Stimulated activated naive CD8-positive, alpha-beta T cell treated with anti-CD3 and anti-CD28 coated beads, Interleukin-15, amount 100 ng/mL, for 72 hours (primary cell): ENCODE measurements at regions not wholly inside any gene's neighbourhood (a gene's known extent, or its start where the extent isn't known, plus 50 kb on each side); places are given as distances from the start of the nearest gene placed in this dataset.
"Not testable (repeated sequence)": the region's sequence is repeated elsewhere in the genome, so short reads cannot be mapped to it uniquely, and the experiment has no call there.

ENCODE experiments used
- ATAC-seq: fragments of 150-1000 bp; cut with Tn5 transposase; 2 replicates; pipeline ENCODE4 v1.10.0; 2021; ENCODE audit warnings: mild to moderate bottlenecking, moderate library complexity
- DNase-seq, 2 donors: peaks; one replicate each; pipeline ENCODE4 v3.0.0; 2021 to 2022
- H3K27ac Mint-ChIP-seq, 2 donors: one replicate each; pipeline ENCODE4 v1.8.0; 2022; ENCODE audit warnings: mild to moderate bottlenecking in 2 of 2, mixed read lengths in 2 of 2, moderate library complexity in 2 of 2
- H3K27me3 Mint-ChIP-seq: one replicate; pipeline ENCODE4 v1.8.0; 2022; ENCODE audit warnings: mixed read lengths
- H3K4me1 Mint-ChIP-seq: one replicate; pipeline ENCODE4 v1.8.0; 2022; ENCODE audit warnings: mild to moderate bottlenecking, mixed read lengths
- H3K4me3 Mint-ChIP-seq, 2 donors: one replicate each; pipeline ENCODE4 v1.8.0; 2022; ENCODE audit warnings: mild to moderate bottlenecking in 2 of 2, mixed read lengths in 2 of 2, moderate library complexity in 1 of 2
- H3K9me3 Mint-ChIP-seq, 2 donors: one replicate each; pipeline ENCODE4 v1.8.0; 2022; ENCODE audit warnings: mixed read lengths in 2 of 2

GRCh38 chr6:6752129-6752528, 163.6 kb downstream of the LY86 start:
- H3K27ac Mint-ChIP-seq: no peak overlapping the region
- DNase-seq (no peak), ATAC-seq (no peak)
- H3K4me1 Mint-ChIP-seq: peaks cover 26% of the 10 kb centered on the region
- H3K9me3 Mint-ChIP-seq: no peaks in the 10 kb centered on the region
- H3K4me3 Mint-ChIP-seq: no peak overlapping the region
- no peaks in the 10 kb centered on the region for H3K27me3 Mint-ChIP-seq

GRCh38 chr6:6753301-6753700, 164.8 kb downstream of the LY86 start:
- no peak for DNase-seq
- no peak overlapping the region for H3K4me3 Mint-ChIP-seq
- no peaks in the 10 kb centered on the region for H3K27me3 Mint-ChIP-seq
- no peak for ATAC-seq
- no peaks in the 10 kb centered on the region for H3K9me3 Mint-ChIP-seq
- H3K4me1 Mint-ChIP-seq: peaks cover 26% of the 10 kb centered on the region
- no peak overlapping the region for H3K27ac Mint-ChIP-seq

DNA sequence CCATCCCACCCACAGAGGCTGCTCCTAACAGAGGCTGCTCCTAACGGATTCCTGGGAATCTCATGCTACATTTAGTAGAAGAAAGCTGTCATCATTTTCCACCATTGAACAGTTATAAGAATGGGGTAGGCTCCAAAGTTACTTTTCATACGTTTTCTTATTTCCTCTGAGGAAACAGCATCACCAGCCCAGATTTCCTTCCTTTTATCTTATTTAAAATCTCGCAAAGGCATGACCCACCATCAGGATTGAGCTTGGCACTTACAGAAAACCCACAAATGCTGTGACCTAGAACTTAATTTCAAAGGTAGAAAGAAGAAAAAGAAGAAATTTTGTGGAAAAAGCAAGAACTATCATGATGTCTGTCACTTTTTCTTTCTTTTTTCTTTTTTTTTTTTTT, 168.0 kb downstream of the LY86 start:
- DNase-seq (no peak), ATAC-seq (no peak)
- Mint-ChIP-seq H3K4me1 (peaks cover 15% of the 10 kb centered on the region), H3K4me3 (no peak overlapping the region), H3K9me3 (no peaks in the 10 kb centered on the region), H3K27me3 (no peaks in the 10 kb centered on the region), H3K27ac (no peak overlapping the region)

- Mint-ChIP-seq H3K9me3 (no peaks in the 10 kb centered on the region), H3K27me3 (no peaks in the 10 kb centered on the region), H3K4me3 (no peak overlapping the region), H3K27ac (no peak overlapping the region), H3K4me1 (peaks cover 7% of the 10 kb centered on the region)
- ATAC-seq: no peak
- DNase-seq: no peak
Measured at GRCh38 chr6:6758546-6758914, 170.0 kb downstream of the LY86 start.

DNA sequence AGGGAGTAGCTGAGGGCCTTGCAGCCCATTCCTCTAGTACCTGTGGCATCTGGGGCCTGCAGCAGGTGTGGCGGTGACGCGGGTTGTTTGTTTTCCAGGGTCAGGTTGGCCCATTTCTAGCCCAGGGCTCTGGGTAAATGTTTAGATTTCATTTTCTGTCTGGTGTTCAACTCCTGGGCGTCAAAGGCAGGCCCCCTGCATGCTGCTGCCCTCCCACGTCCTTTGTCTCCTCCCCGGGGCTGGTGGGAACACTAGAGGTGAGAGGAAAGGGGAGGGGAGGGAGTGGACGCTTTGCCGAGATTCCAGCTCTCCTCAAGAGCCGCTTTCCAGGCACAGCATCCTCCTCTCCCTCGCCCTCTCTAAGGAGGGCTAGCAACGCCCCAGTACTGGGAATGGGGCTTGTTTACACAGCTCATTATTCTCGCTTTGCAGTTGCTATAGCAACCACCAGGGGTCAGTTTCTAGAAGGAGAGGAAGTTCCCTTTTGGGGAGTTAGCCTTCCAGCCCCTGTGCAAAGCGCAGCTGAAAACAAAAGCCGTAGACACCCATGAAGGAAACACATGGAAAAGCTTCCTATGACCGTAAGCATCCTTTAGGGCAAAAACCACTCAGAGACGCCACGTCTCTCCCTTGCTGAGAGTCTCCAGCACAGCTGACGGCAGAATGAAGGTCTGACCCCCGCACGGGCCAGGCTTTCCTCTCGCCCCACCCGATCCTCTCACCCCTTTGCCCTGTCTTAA, 170.6 kb downstream of the LY86 start:
- DNase-seq (no peak), ATAC-seq (no peak)
- Mint-ChIP-seq H3K4me1 (peaks cover 7% of the 10 kb centered on the region), H3K27me3 (no peaks in the 10 kb centered on the region), H3K4me3 (no peak overlapping the region), H3K27ac (no peak overlapping the region), H3K9me3 (no peaks in the 10 kb centered on the region)

GRCh38 chr6:6760002-6760401, 171.5 kb downstream of the LY86 start:
- H3K4me3 Mint-ChIP-seq: no peak overlapping the region
- H3K4me1 Mint-ChIP-seq: peaks cover 7% of the 10 kb centered on the region
- no peaks in the 10 kb centered on the region for H3K27me3 Mint-ChIP-seq
- H3K9me3 Mint-ChIP-seq: no peaks in the 10 kb centered on the region
- no peak overlapping the region for H3K27ac Mint-ChIP-seq
- no peak for ATAC-seq
- DNase-seq: no peak

DNA sequence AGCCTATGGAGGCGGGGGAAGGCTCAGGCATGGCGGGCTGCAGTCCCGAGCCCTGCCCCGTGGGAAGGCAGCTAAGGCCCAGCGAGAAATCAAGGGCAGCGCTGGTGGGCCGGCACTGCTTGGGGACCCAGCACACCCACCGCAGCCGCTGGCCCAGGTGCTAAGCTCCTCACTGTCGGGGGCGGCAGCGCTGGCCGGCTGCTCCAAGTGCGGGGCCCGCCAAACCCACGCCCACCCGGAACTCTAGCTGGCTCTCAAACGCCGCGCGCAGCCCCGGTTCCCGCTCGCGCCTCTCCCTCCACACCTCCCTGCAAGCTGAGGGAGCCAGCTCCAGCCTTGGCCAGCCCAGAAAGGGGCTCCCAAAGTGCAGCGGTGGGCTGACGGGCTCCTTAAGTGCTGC, 174.0 kb downstream of the LY86 start:
- not testable (repeated sequence) for ATAC-seq, H3K4me1 Mint-ChIP-seq, H3K9me3 Mint-ChIP-seq, DNase-seq, H3K27ac Mint-ChIP-seq, H3K4me3 Mint-ChIP-seq, H3K27me3 Mint-ChIP-seq

DNA sequence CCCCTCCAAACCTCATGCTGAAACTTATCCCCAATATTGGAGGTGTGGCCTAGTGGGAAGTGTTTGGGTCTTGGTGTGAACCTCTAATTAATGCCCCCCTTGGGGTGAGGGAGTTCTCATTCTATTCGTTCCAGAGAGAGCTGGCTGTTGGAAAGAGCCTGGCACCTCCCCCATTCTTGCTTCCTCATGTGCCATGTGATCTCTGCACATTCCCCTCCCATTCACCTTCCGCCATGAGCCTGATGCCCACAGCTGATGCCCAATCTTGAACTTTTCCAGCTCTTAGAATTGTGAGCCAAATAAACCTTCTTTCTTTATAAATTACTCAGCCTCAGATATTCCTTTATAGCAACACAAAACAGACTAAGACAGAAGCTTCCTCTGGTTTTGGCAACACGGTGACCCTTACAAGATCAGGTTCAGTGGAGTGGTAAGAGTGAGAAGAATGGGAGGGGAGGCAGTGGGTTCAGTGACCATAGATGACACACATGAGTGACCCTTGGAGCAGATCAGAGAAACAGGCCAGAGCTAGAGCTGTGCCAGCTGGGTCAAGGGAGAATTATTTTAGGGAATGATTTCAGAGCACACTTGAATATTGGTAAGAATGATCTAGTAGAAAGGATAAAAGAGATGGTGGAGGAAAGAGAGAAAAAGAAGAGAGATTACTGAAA, 176.4 kb downstream of the LY86 start:
- ATAC-seq: no peak
- Mint-ChIP-seq H3K4me3 (no peak overlapping the region), H3K4me1 (no peaks in the 10 kb centered on the region), H3K27ac (no peak overlapping the region), H3K27me3 (no peaks in the 10 kb centered on the region), H3K9me3 (no peaks in the 10 kb centered on the region)
- DNase-seq: no peak

DNA sequence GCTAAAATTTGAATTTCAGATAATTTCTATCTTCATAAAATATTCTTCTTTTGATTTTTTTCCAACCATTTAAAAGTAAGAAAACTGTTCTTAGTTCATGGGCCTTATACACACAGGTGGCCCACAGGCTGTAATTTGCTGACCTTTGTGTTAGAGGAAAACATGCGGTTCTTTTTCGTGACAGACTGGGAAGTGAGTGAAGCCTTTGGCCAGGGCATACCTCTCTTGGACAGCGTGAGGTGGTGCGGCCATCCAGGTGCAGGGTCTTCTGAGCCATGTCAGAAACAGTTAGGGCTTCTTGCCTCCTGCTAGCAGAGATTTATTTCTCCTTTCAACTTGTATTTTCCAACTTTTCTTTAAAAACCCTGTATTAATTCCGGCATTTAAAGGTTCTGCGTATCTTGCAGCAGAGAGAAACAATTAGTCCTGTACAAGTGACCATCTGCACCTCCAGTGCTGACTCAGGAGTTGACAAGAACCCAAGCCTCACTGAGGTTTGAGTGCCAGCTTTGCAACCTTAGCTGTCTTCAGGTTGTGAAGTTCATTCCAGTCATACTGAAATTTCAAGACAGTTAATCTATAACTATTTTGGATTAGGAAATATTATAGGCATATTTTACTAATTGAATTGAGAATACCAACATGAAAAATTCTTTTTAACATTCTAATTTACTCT, 177.8 kb downstream of the LY86 start:
- H3K27ac Mint-ChIP-seq: no peak overlapping the region

GRCh38 chr6:6769466-6769865, 180.9 kb downstream of the LY86 start:
- H3K27me3 Mint-ChIP-seq: peaks cover 5% of the 10 kb centered on the region
- no peaks in the 10 kb centered on the region for H3K9me3 Mint-ChIP-seq
- no peaks in the 10 kb centered on the region for H3K4me1 Mint-ChIP-seq
- ATAC-seq (no peak), DNase-seq (no peak)
- H3K27ac Mint-ChIP-seq: no peak overlapping the region
- H3K4me3 Mint-ChIP-seq: no peak overlapping the region

More for the DNA sequence above, 177.8 kb downstream of the LY86 start:
- ATAC-seq: no peak
- Mint-ChIP-seq H3K4me1 (no peaks in the 10 kb centered on the region), H3K4me3 (no peak overlapping the region), H3K9me3 (no peaks in the 10 kb centered on the region), H3K27me3 (peaks cover 5% of the 10 kb centered on the region)
- no peak for DNase-seq

GRCh38 chr6:6771224-6771945, 182.9 kb downstream of the LY86 start:
- ATAC-seq (no peak), DNase-seq (no peak)
- Mint-ChIP-seq H3K27me3 (peaks cover 5% of the 10 kb centered on the region), H3K9me3 (peaks cover 0 to under 1% of the 10 kb centered on the region in 2 donors), H3K4me1 (no peaks in the 10 kb centered on the region), H3K4me3 (no peak overlapping the region), H3K27ac (peak overlapping the region in 1 of 2 donors; percentile 89)

- H3K27ac Mint-ChIP-seq: no peak overlapping the region
- peaks cover 10% of the 10 kb centered on the region for H3K27me3 Mint-ChIP-seq
- ATAC-seq (no peak), DNase-seq (no peak)
- H3K4me3 Mint-ChIP-seq: no peak overlapping the region
- no peaks in the 10 kb centered on the region for H3K4me1 Mint-ChIP-seq
- H3K9me3 Mint-ChIP-seq: peaks cover 0 to 6% of the 10 kb centered on the region in 2 donors
Measured at GRCh38 chr6:6771964-6772363, 183.4 kb downstream of the LY86 start.

- Mint-ChIP-seq H3K9me3 (peaks cover 0 to 9% of the 10 kb centered on the region in 2 donors), H3K4me1 (no peaks in the 10 kb centered on the region), H3K27me3 (peaks cover 13% of the 10 kb centered on the region), H3K27ac (no peak overlapping the region), H3K4me3 (no peak overlapping the region)
- DNase-seq (no peak), ATAC-seq (no peak)
Measured at GRCh38 chr6:6772751-6773150, 184.2 kb downstream of the LY86 start.

DNA sequence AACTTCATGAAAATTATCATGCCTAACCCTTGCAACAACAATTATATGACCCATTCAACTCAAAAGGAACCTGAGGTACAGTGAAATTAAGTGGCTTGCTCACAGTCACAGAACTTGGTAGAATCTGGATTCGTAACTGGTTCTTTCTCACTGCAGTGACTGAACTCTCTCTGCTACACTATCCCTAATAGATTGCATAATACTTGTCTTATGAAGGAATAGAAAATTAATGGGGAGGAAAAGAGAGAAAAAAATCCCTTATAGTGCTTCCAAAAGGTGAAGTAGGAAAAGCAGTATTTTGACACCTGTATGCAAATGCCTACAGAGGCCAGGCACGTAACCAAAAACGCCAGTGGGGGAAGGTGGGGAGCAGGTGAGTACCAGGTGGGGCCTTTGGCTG, 186.6 kb downstream of the LY86 start:
- H3K27me3 Mint-ChIP-seq: peaks cover 31% of the 10 kb centered on the region
- ATAC-seq: no peak

DNA sequence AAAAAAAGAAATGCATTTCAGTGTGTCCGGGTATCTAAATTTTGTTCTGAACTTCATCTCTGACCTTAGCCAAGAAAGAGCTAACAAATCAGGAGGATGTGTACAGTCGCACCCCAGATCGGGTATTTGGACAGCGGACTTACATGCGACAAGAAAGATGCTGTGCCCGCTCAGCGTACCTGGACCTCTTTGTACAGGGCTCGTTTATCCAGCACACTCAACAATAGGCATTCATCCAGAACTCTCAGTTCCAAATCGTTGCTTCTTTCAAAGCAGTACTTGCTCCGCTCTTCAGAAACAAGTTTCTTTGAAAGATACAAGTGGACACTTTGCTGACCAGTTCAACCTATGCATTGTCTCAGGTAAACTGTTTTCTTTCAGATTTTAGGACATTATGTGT, 191.7 kb downstream of the LY86 start:
- no peak for ATAC-seq
- no peak overlapping the region for H3K4me3 Mint-ChIP-seq
- no peak for DNase-seq
- H3K9me3 Mint-ChIP-seq: peaks cover 0 to 9% of the 10 kb centered on the region in 2 donors
- peaks cover 37% of the 10 kb centered on the region for H3K27me3 Mint-ChIP-seq
- no peak overlapping the region for H3K27ac Mint-ChIP-seq
- no peaks in the 10 kb centered on the region for H3K4me1 Mint-ChIP-seq

More for the DNA sequence above, 186.6 kb downstream of the LY86 start:
- no peak overlapping the region for H3K4me3 Mint-ChIP-seq
- no peak for DNase-seq
- H3K9me3 Mint-ChIP-seq: peaks cover 0 to 9% of the 10 kb centered on the region in 2 donors
- no peaks in the 10 kb centered on the region for H3K4me1 Mint-ChIP-seq
- no peak overlapping the region for H3K27ac Mint-ChIP-seq
